ENCODE measurements at regions not wholly inside any gene's neighbourhood (a gene's known extent, or its start where the extent isn't known, plus 50 kb on each side); places are given as distances from the start of the nearest gene placed in this dataset.

DNA sequence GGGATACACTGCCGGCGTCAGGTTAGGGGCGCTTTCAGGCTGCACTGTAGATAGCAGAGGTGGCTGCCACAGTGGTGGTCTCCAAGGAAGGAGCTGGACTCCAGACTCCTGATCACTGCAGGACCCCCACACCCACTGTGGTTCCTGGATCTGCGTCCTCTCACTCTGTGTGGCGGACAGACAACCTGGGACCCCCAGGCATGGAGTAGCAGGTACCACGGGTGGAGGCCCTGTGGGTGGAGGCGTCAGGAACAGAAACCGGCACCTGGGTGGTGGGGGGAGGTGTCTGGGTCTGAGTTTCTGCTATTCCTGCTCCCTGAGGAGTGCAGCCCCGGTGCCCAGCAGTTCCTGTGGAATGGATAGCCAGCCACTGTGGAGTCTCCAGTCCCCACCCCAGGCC lies 75.1 kb upstream of the PCAT7 start:
- no peak overlapping the region for H3K9ac ChIP-seq (ENCODE audit: low read length)
- no peak overlapping the region for H2AK5ac ChIP-seq (ENCODE audit: low read length)
- H3K4me1 ChIP-seq (ENCODE audit: control insufficient read depth in 1 of 2, insufficient read depth in 2 of 2, low read length in 2 of 2), result no peaks in the 10 kb centered on the region
- H3K4ac ChIP-seq (ENCODE audit: low read depth, low read length), result no peak overlapping the region
- no peak overlapping the region for H3K27ac ChIP-seq (ENCODE audit: low read depth, low read length)
- no peaks in the 10 kb centered on the region for H3K79me1 ChIP-seq (ENCODE audit: low read length)
- no peak overlapping the region for H2BK12ac ChIP-seq (ENCODE audit: low read length)
- no peak overlapping the region for H4K8ac ChIP-seq (ENCODE audit: low read depth, low read length)
- peaks cover 7% of the 10 kb centered on the region for H3K9me3 ChIP-seq (ENCODE audit: insufficient read depth, low read depth, low read length)
- no peak overlapping the region for H4K91ac ChIP-seq (ENCODE audit: low read depth, low read length)
- no peaks in the 10 kb centered on the region for H3K27me3 ChIP-seq (ENCODE audit: insufficient read depth, low read length)
- WGBS (ENCODE audit: extremely low coverage, insufficient coverage, insufficient read length), result no CpG with 5 or more reads among the region's 9 CpGs
- no peaks in the 10 kb centered on the region for H3K36me3 ChIP-seq (ENCODE audit: control insufficient read depth in 1 of 2, insufficient read depth in 2 of 2, low read length in 2 of 2)
- H3K23ac ChIP-seq (ENCODE audit: low read length), result no peak overlapping the region
- no peak overlapping the region for H3K14ac ChIP-seq (ENCODE audit: low read length)
- H2AFZ ChIP-seq (ENCODE audit: insufficient read depth, low read length, poor library complexity), result no peak overlapping the region
- H3K18ac ChIP-seq (ENCODE audit: low read length), result no peak overlapping the region
- no peak for DNase-seq
- no peak overlapping the region for H4K12ac ChIP-seq (ENCODE audit: low read depth, low read length)
- H3K4me3 ChIP-seq (ENCODE audit: low read depth, low read length), result no peak overlapping the region
- no peak overlapping the region for H2BK120ac ChIP-seq (ENCODE audit: insufficient read depth, low read length, poor library complexity)
- H2BK5ac ChIP-seq (ENCODE audit: low read depth, low read length, poor library complexity), result no peak overlapping the region
- H3K79me2 ChIP-seq (ENCODE audit: control insufficient read depth, insufficient read depth, low read length, poor library complexity), result no peaks in the 10 kb centered on the region
- no peak overlapping the region for H3K4me2 ChIP-seq (ENCODE audit: low read length)

DNA sequence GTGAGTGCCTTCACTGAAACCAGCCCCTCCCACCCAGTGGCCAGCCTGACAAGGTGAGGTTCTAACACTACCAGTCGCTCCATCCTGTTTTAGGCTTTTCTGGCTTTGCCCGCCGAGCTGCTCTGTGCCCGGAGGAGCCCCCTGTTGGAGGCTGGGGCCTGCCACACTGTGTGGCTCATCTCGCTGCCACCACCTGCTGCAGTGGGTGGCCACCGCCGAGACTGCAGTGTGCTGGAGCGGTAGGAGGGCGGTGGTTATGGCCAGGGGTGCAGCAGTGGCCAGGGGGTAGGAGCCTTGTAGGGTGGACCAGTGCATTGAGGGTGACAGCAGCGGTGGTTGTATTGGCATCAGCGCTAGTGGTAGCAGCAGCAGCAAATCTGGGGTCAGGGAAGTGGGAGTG lies 74.7 kb upstream of the PCAT7 start:
- H3K23ac ChIP-seq (ENCODE audit: low read length), result no peak overlapping the region
- no peaks in the 10 kb centered on the region for H3K79me2 ChIP-seq (ENCODE audit: control insufficient read depth, insufficient read depth, low read length, poor library complexity)
- no peaks in the 10 kb centered on the region for H3K4me1 ChIP-seq (ENCODE audit: control insufficient read depth in 1 of 2, insufficient read depth in 2 of 2, low read length in 2 of 2)
- no peak overlapping the region for H2AK5ac ChIP-seq (ENCODE audit: low read length)
- H3K9ac ChIP-seq (ENCODE audit: low read length), result no peak overlapping the region
- H4K8ac ChIP-seq (ENCODE audit: low read depth, low read length), result no peak overlapping the region
- H3K4ac ChIP-seq (ENCODE audit: low read depth, low read length), result no peak overlapping the region
- peaks cover 7% of the 10 kb centered on the region for H3K9me3 ChIP-seq (ENCODE audit: insufficient read depth, low read depth, low read length)
- no peak overlapping the region for H4K91ac ChIP-seq (ENCODE audit: low read depth, low read length)
- no peak overlapping the region for H3K4me2 ChIP-seq (ENCODE audit: low read length)
- H3K27me3 ChIP-seq (ENCODE audit: insufficient read depth, low read length), result no peaks in the 10 kb centered on the region
- no peak overlapping the region for H3K18ac ChIP-seq (ENCODE audit: low read length)
- no peak overlapping the region for H3K14ac ChIP-seq (ENCODE audit: low read length)
- H2BK5ac ChIP-seq (ENCODE audit: low read depth, low read length, poor library complexity), result no peak overlapping the region
- no peak overlapping the region for H2AFZ ChIP-seq (ENCODE audit: insufficient read depth, low read length, poor library complexity)
- no peaks in the 10 kb centered on the region for H3K36me3 ChIP-seq (ENCODE audit: control insufficient read depth in 1 of 2, insufficient read depth in 2 of 2, low read length in 2 of 2)
- H3K79me1 ChIP-seq (ENCODE audit: low read length), result no peaks in the 10 kb centered on the region
- no peak overlapping the region for H4K12ac ChIP-seq (ENCODE audit: low read depth, low read length)
- no peak overlapping the region for H2BK120ac ChIP-seq (ENCODE audit: insufficient read depth, low read length, poor library complexity)
- no peak for DNase-seq
- H3K27ac ChIP-seq (ENCODE audit: low read depth, low read length), result no peak overlapping the region
- H2BK12ac ChIP-seq (ENCODE audit: low read length), result no peak overlapping the region
- no peak overlapping the region for H3K4me3 ChIP-seq (ENCODE audit: low read depth, low read length)
- WGBS (ENCODE audit: extremely low coverage, insufficient coverage, insufficient read length), result no CpG with 5 or more reads among the region's 11 CpGs

DNA sequence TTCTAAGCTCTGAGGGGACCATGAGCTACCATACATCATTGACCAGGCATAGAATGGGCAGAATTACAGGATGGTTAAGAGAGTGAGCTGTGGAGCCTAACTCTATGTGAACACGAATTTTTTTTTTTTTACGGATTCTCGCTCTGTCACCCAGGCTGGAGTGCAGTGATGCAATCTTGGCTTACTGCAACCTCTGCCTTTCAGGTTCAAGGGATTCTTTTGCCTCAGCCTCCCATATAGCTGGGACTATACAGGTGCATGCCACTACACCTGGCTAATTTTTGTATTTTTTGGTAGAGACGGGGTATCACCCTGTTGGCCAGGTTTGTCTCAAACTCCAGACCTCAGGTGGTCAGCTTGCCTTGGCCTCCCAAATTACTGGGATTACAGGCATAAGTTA lies 72.8 kb upstream of the PCAT7 start:
- no CpG with 5 or more reads among the region's 4 CpGs for WGBS (ENCODE audit: extremely low coverage, insufficient coverage, insufficient read length)
- H2BK5ac ChIP-seq (ENCODE audit: low read depth, low read length, poor library complexity), result no peak overlapping the region

DNA sequence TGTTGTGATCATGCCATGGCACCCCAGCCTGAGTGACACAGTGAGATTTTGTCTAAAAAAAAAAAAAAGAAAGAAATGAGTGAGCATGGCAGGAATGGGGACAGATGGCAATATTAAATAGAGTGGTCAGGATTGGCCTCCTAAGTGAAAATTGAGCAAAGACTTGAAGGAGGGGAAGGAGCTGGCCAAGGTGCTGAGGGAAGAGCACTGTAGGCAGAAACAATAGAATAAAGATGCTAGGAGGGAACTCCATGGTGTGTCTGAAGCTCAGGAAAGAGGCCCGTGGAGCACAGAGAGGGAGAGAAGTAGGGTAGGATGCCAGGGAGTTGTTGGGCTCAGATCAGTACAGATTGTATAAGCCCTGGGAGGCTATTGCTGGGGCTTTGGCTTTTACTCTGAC lies 64.4 kb upstream of the PCAT7 start:
- H3K36me3 ChIP-seq (ENCODE audit: control insufficient read depth in 1 of 2, insufficient read depth in 2 of 2, low read length in 2 of 2), result no peaks in the 10 kb centered on the region
- H3K79me2 ChIP-seq (ENCODE audit: control insufficient read depth, insufficient read depth, low read length, poor library complexity), result no peaks in the 10 kb centered on the region
- WGBS (ENCODE audit: extremely low coverage, insufficient coverage, insufficient read length), result no CpG with 5 or more reads among the region's 1 CpG
- H3K9ac ChIP-seq (ENCODE audit: low read length), result no peak overlapping the region
- H3K9me3 ChIP-seq (ENCODE audit: insufficient read depth, low read depth, low read length), result no peaks in the 10 kb centered on the region
- H4K8ac ChIP-seq (ENCODE audit: low read depth, low read length), result no peak overlapping the region
- H2BK5ac ChIP-seq (ENCODE audit: low read depth, low read length, poor library complexity), result no peak overlapping the region
- H3K18ac ChIP-seq (ENCODE audit: low read length), result no peak overlapping the region
- H2AFZ ChIP-seq (ENCODE audit: insufficient read depth, low read length, poor library complexity), result no peak overlapping the region
- H3K27ac ChIP-seq (ENCODE audit: low read depth, low read length), result no peak overlapping the region
- no peaks in the 10 kb centered on the region for H3K79me1 ChIP-seq (ENCODE audit: low read length)
- H3K4me2 ChIP-seq (ENCODE audit: low read length), result no peak overlapping the region
- H2BK12ac ChIP-seq (ENCODE audit: low read length), result no peak overlapping the region
- H4K12ac ChIP-seq (ENCODE audit: low read depth, low read length), result no peak overlapping the region
- no peak for DNase-seq
- H3K14ac ChIP-seq (ENCODE audit: low read length), result no peak overlapping the region
- H3K4me3 ChIP-seq (ENCODE audit: low read depth, low read length), result no peak overlapping the region
- H3K4ac ChIP-seq (ENCODE audit: low read depth, low read length), result no peak overlapping the region
- H2AK5ac ChIP-seq (ENCODE audit: low read length), result no peak overlapping the region
- H4K91ac ChIP-seq (ENCODE audit: low read depth, low read length), result no peak overlapping the region
- H3K4me1 ChIP-seq (ENCODE audit: control insufficient read depth in 1 of 2, insufficient read depth in 2 of 2, low read length in 2 of 2), result no peaks in the 10 kb centered on the region
- no peak overlapping the region for H2BK120ac ChIP-seq (ENCODE audit: insufficient read depth, low read length, poor library complexity)
- H3K27me3 ChIP-seq (ENCODE audit: insufficient read depth, low read length), result no peaks in the 10 kb centered on the region
- no peak overlapping the region for H3K23ac ChIP-seq (ENCODE audit: low read length)

More for the DNA sequence above, 72.8 kb upstream of the PCAT7 start:
- no peak for DNase-seq
- H2AFZ ChIP-seq (ENCODE audit: insufficient read depth, low read length, poor library complexity), result no peak overlapping the region
- no peak overlapping the region for H2BK120ac ChIP-seq (ENCODE audit: insufficient read depth, low read length, poor library complexity)
- H3K9me3 ChIP-seq (ENCODE audit: insufficient read depth, low read depth, low read length), result peaks cover 7% of the 10 kb centered on the region
- no peak overlapping the region for H3K4me2 ChIP-seq (ENCODE audit: low read length)
- H3K36me3 ChIP-seq (ENCODE audit: control insufficient read depth in 1 of 2, insufficient read depth in 2 of 2, low read length in 2 of 2), result no peaks in the 10 kb centered on the region
- no peaks in the 10 kb centered on the region for H3K79me1 ChIP-seq (ENCODE audit: low read length)
- H3K23ac ChIP-seq (ENCODE audit: low read length), result no peak overlapping the region
- H3K9ac ChIP-seq (ENCODE audit: low read length), result no peak overlapping the region
- no peaks in the 10 kb centered on the region for H3K79me2 ChIP-seq (ENCODE audit: control insufficient read depth, insufficient read depth, low read length, poor library complexity)
- H3K4me3 ChIP-seq (ENCODE audit: low read depth, low read length), result no peak overlapping the region
- no peak overlapping the region for H4K8ac ChIP-seq (ENCODE audit: low read depth, low read length)
- H3K27ac ChIP-seq (ENCODE audit: low read depth, low read length), result no peak overlapping the region
- H3K14ac ChIP-seq (ENCODE audit: low read length), result no peak overlapping the region
- no peak overlapping the region for H3K4ac ChIP-seq (ENCODE audit: low read depth, low read length)
- H3K4me1 ChIP-seq (ENCODE audit: control insufficient read depth in 1 of 2, insufficient read depth in 2 of 2, low read length in 2 of 2), result no peaks in the 10 kb centered on the region
- no peaks in the 10 kb centered on the region for H3K27me3 ChIP-seq (ENCODE audit: insufficient read depth, low read length)
- no peak overlapping the region for H4K91ac ChIP-seq (ENCODE audit: low read depth, low read length)
- H3K18ac ChIP-seq (ENCODE audit: low read length), result no peak overlapping the region
- no peak overlapping the region for H2AK5ac ChIP-seq (ENCODE audit: low read length)
- no peak overlapping the region for H4K12ac ChIP-seq (ENCODE audit: low read depth, low read length)
- no peak overlapping the region for H2BK12ac ChIP-seq (ENCODE audit: low read length)
